HG03196 (cell line): ENCODE measurements at regions not wholly inside any gene's neighbourhood (a gene's known extent, or its start where the extent isn't known, plus 50 kb on each side); places are given as distances from the start of the nearest gene placed in this dataset.

ENCODE experiments used
- ATAC-seq: cut with Tn5 transposase; IDR thresholded peaks from one replicate; pipeline ENCODE4 v1.9.1; 2021; ENCODE audit not compliant: unreplicated experiment

DNA sequence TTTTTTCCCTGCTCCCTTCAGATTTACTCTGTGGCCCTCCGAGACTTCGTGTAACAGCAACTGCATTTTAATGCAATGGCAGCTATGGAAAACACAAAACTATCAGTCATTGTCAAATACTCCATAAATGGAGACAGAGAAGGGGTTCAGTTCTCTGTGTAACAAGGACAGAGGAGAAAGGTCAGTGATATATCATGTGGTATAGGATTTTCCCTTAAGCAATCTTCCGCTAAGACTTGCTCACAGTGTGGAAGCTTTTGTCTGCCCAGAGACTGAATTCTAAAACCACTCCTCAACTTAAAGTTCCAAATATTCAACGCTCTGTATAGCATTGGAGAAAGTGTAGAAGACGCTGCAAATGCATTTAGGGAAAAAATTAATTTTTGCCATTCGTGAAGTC lies 111.3 kb upstream of the EDNRB start:
- ATAC-seq: no peak

DNA sequence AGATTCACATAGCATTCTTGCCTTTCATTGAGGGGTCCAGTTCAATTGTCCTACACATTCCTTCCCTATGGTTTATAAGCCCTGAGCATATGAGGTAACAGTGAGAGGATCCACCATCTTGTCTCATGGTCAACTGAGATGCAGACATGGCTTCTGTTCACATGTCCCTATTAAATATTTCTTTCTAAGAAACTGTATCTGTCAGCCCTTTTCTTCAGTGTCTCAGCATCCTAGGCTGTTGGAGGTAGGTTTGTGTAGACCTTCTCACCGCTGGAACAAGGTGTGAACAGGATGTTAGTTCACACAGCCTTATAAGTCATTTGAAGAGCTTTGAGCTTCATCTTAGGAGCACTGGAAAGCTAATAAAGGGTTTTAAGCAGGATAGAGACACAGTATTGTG lies 110.3 kb upstream of the EDNRB start:
- no peak for ATAC-seq

- no peak for ATAC-seq
Measured at GRCh38 chr13:78024996-78025395, 106.4 kb upstream of the EDNRB start.

- ATAC-seq: peak; percentile 100
Measured at GRCh38 chr13:78022164-78022877, 103.7 kb upstream of the EDNRB start.

DNA sequence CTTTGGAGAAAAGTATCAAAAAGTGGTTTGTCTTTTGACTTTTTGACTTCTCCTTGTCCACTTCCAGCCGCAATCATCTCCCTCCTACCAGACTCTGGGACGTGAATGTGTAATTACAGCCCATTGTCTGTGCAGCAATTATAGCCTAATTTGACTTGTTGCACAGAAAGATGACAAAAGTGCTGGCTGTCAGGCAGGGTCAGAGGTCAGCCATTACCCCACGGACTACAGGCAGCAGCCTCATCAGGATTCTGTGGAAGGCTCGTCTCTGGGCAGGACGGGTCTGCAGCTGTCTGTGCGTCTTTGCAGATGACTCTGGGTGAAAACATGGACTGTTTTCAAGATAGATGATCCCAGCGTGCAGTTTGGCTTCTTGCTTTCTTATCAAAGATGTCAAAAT lies 102.2 kb upstream of the EDNRB start:
- ATAC-seq: no peak

DNA sequence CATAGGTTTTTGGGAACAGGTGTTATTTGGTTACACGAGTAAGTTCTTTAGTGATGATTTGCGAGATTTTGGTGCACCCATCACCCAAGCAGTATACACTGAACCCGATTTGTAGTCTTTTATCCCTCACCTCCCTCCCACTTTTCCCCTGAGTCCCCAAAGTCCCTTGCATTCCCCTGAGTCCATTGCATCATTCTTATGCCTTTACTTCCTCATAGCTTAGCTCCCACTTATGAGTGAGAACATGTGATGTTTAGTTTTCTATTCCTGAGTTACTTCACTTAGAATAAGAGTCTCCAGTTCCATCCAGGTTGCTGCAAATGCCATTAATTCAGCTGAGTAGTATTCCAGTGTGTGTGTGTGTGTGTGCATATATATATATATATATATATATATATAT lies 97.2 kb upstream of the EDNRB start:
- no peak for ATAC-seq

- ATAC-seq: no peak
Measured at GRCh38 chr13:78012046-78012445, 93.4 kb upstream of the EDNRB start.

DNA sequence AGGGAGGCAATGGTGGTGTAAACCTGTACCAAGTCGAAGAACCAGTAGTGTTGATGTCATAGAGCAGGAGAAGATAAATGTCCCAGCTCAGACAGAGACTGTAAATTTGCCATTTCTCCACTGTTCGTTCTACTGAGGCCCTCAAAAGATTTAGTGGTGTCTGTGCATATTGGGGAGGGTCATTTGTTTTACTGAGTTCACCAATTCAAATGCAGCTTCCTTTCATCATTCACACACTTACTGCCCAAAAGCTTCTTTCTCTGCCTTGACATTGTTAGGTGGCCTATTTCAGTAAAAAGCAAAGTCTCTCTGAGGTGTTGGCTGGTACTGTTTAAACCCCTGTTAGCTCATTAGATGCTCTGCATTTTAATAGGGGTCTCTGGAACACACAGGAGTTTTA lies 86.2 kb upstream of the EDNRB start:
- no peak for ATAC-seq

GRCh38 chr13:77999746-78000145 lies 81.1 kb upstream of the EDNRB start:
- ATAC-seq: no peak

GRCh38 chr13:77994166-77994565 lies 75.5 kb upstream of the EDNRB start:
- no peak for ATAC-seq

- ATAC-seq: no peak
Measured at GRCh38 chr13:77991003-77991402, 72.4 kb upstream of the EDNRB start.

- no peak for ATAC-seq
Measured at GRCh38 chr13:77989281-77989680, 70.7 kb upstream of the EDNRB start.

DNA sequence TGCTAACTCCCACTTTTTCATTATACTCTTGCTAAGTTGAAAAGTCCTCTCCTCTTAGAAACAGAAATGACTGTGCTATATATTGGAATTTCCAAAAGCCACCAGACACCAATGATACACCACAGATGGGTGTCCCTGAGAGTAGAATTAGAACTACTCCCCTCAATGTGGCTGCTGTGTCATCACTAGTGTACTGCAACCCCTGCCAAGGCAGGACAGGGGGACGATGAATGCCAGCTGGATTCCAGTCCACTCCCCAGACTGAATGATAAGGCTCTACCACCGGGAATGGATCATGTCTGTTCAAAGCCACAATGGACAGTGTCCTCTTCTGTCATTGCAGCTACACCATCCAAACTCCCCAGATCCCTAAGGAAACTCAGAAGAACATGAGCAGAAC lies 69.7 kb upstream of the EDNRB start:
- ATAC-seq: no peak

DNA sequence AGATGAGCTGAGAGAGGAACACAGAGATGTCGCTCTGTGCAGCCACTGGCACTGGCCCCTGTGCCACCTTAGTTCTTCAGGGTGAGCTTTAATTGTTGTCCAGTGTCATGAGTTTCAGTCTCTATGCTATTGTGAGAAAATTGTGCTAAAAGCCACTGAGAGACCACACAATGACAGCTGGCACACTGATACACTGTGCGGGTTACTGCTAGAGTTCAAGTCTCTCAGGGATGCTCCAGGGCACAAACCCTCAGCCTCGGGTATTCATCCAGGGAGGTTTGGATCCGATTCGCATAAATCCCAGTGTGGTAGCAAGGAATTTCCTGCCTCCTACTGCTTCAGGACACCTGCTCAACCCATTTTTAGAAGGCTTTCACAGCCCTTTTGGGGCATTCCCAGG lies 68.1 kb upstream of the EDNRB start:
- no peak for ATAC-seq

- no peak for ATAC-seq
Measured at GRCh38 chr13:77985866-77986636, 67.4 kb upstream of the EDNRB start.

DNA sequence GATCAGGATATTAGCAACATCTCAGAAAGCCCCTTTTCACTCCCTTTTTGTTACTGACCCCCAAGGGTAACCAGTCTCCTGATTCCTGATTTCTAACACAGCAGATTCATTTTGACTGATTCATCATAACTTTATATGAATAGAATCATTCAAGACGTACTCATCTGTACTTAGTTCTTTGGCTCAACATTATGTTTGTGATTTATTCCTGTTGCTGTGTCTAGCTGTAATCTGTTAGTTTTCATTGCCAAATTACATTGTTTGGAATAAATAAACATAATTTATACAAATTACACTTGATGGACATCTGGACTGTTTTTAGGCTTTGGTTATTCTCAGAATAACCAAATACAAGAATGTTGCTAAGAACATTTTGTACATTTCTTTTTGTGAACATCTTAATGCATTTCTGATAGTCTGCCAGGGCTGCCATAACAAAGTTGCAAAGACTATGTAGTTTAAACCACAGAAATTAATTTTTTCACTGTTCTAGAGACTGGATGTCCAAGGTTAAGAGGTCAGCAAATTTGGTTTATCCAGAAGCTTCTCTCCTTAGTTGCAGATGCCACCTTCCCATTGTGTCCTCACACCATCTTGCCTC lies 62.8 kb upstream of the EDNRB start:
- ATAC-seq: no peak

- no peak for ATAC-seq
Measured at GRCh38 chr13:77980592-77980991, 62.0 kb upstream of the EDNRB start.

GRCh38 chr13:77979721-77980385 lies 61.2 kb upstream of the EDNRB start:
- no peak for ATAC-seq

GRCh38 chr13:77975358-77976042 lies 56.9 kb upstream of the EDNRB start:
- no peak for ATAC-seq

- no peak for ATAC-seq
Measured at GRCh38 chr13:77969299-77969698, 50.7 kb upstream of the EDNRB start.
